NOMO-1 treated with dmso at 0.1 percent for 144 hours (cell line): ENCODE measurements at regions not wholly inside any gene's neighbourhood (a gene's known extent, or its start where the extent isn't known, plus 50 kb on each side); places are given as distances from the start of the nearest gene placed in this dataset.

Experiments used
- DNase-seq: peaks from one replicate; lab custom pipeline; 2025; ENCODE audit not compliant: unreplicated experiment; lab: John Stamatoyannopoulos, UW

- DNase-seq, result no peak
Observed at GRCh38 chr5:1748271-1748670, 51.4 kb downstream of the MRPL36 start.

DNA sequence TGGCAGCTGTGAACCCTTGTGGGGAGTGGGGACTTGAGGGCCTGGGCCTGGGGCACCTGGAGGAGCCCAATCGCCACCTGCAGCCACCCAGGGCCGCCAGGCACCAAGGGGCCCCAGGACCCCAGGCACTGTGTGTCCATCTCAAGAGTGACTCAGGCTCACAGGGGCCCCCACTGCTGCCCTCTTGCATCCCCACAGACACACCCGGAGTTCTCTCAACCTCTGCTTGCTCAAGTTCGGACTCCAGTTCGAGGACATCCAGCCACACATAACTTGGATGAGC is 51.9 kb downstream of the MRPL36 start:
- no peak for DNase-seq

- no peak for DNase-seq
Observed at GRCh38 chr5:1747079-1747802, 52.4 kb downstream of the MRPL36 start.

- DNase-seq, result no peak
Observed at GRCh38 chr5:1746371-1747078, 53.1 kb downstream of the MRPL36 start.

DNA sequence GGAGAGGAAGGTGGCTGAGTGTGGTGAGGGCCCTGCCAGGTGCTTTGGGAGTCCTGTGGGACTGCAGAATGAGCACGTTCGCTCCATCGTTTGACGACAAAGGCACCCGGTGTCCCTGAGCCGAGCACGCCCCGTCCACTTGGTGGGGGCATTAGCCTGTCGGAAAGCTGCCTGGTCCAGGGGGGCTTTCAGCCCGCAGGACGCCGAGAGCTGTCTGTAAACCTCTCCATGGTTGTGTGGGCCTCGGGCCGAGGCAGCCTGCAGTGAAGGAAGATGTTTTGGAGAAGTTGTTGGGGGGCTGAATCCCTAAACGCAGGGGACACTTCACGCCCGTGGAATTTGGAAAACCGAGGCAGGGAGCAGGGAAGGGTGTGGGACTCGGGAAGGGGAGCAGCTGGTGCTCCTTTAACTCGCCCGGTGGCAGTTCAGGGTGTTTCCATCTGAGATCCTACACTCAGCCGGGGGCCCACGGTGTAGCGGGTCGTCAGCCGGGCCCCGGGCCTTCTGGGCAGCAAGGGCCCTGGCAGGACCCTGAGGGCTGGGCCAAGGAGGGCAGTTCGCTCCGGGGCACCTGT is 53.8 kb downstream of the MRPL36 start:
- no peak for DNase-seq

DNA sequence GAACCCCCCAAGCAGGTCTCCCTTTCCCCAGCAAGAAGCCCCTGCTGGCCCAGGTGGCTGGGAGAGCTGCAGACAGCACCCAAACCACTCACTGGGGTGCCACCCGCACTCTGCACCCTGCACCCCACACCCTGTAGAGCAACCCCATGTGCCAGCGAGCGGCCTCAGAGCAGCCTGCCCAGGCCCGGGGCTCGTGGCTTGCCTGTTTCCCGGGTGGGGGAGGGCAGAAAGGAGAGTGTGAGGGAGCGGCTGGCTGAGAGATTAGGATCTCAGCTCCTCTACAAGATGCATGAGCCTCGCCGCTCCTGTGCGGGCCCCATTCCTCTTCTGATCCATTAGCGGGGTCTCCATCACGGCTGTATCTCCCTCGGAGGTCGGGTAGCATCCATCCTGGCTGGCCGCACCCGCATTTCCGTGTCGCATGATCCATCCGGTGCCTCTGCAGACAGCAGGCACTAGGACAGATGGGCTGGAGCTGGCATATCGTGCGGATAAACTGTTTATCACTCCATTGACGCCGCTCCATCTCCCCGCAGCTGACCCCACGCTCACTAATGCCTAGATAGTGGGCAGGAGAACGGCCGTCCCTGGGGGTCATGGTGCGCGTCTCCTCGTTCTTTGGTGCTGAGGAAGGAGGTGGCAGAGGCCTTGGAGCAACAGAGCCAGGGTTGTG is 54.4 kb downstream of the MRPL36 start:
- DNase-seq, result no peak

GRCh38 chr5:1744393-1745122 is 55.1 kb downstream of the MRPL36 start:
- DNase-seq, result no peak

DNA sequence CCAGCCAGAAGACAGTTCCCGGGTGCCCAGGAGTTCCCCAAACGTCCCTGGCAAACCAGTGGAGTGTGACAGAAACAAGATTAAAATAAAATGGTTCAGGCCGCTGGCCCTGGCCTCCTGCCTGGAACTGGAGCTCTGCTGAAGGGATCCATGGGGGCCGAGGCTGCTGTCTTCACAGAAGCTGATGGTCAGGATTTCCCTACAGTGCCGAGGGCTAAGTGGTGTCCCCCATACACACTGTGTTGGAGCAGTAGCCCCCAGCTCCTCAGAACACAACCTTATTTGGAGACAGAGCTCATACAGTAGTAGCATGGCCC is 55.9 kb downstream of the MRPL36 start:
- no peak for DNase-seq

DNA sequence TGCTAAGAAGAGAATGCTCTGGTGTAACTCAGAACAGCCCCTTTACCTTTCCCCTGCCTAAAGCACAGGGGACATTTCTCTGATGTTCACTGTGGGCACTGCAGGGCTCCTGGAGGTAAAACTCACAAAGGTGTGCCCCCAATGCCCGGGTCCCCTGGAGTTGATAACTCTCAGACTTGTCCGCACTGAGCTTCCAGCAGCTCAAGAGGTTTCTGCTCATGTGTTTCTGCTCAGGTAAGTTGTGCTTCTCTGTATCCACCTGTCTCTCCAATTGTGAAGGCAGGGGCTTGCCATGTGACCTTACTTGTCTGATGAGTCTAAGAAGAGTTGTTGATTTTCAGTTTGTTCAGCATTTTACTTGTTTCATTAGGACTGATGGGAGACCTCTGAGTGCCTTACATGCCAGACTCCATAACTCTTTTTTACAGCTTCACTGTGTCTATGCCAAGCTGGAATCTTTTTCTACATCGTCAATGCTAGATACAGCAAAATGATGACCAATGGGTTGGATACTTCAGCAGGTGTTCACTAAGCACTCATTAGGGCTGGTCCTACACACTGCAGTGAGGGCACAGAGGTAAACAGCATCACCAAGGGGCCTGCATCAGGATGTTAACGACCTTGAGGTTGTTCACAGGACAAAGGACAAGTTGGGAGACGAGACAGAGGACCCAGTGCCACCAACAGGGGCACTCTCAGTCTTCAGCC is 56.4 kb downstream of the MRPL36 start:
- DNase-seq, result no peak

DNA sequence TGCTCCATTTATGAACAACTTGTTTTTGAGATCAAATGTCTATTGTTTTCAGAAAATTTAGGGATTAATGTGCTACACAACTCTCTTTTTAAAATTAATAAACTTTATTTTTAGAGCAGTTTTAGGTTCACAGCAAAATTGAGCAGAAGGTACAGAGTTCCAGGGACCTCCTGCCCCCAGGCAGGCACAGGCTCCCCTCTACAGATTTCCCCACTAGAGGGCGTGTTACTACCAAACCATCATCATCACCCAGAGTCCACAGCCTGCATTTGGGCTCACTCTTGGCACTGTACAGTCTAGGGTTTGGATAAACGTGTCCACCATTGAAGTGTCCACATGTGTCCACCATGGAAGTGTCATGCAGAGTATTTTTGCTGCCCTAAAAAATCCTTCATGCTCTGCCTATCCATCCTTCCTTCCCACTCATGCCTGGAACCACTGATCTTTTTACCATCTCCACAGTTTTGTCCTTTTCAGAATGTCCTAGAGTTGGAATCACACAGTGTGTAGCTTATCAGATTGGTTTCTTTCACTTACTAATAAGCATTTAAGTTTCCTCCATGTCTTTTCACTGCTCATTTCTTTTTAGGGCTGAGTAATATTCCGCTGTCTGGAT is 61.7 kb downstream of the MRPL36 start:
- DNase-seq, result no peak

GRCh38 chr5:1736889-1737711 is 62.5 kb downstream of the MRPL36 start:
- DNase-seq, result no peak

- DNase-seq, result no peak
Observed at GRCh38 chr5:1736065-1736464, 63.6 kb downstream of the MRPL36 start.

- DNase-seq, result no peak
Observed at GRCh38 chr5:1735320-1735970, 64.2 kb downstream of the MRPL36 start.

- no peak for DNase-seq
Observed at GRCh38 chr5:1734908-1735289, 64.7 kb downstream of the MRPL36 start.

DNA sequence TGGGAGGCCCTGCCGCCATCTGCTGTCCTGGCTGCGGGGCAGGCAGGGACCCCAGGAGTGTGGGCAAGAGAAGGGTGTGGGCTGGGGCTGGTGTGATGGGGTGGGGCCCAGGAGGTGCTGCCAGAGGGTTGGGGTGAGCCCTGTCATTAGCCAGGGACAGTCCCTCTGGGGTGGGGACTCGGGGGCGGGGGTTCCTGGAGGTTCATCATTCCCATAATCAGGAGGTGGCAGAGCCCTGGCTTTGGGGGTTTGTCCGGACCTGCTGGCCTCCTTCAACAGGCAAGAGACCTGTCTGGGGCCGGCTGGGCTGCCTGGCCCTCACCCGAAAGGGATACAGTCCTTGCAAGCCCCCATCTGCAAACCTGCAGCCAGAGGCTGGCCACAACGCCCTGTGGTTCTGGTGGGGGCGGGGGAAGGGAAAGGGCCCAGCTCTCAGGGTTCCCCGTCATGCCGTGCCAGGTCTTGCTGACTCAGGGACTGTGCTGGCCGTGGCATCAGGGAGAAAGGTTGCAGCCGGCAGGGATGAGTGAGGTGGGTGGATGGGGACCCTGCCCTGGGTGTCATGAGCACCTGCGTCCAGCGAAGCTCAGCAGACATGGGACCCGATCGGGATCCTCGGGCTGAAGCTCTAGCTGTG is 65.2 kb downstream of the MRPL36 start:
- DNase-seq, result no peak

GRCh38 chr5:1733369-1733768 is 66.3 kb downstream of the MRPL36 start:
- DNase-seq, result no peak

DNA sequence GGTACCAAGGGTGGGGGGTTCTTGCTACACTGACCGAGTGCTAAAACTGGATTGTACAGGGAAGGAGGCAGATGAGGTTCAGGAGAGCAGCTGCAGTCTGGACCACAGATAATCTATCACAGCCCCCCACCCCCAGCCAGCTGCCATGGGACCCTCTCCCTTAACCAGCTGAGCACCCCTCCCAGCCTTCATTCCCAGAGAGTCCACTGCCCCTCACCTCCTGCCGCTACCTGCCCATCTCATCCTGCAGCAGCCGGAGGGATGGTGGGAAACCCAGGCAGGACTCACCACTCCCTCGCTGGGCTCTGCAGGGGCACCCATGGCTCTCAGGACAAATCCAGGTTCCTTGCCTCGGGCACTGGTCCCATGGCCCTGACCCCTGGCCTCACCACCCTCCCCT is 66.7 kb downstream of the MRPL36 start:
- no peak for DNase-seq

DNA sequence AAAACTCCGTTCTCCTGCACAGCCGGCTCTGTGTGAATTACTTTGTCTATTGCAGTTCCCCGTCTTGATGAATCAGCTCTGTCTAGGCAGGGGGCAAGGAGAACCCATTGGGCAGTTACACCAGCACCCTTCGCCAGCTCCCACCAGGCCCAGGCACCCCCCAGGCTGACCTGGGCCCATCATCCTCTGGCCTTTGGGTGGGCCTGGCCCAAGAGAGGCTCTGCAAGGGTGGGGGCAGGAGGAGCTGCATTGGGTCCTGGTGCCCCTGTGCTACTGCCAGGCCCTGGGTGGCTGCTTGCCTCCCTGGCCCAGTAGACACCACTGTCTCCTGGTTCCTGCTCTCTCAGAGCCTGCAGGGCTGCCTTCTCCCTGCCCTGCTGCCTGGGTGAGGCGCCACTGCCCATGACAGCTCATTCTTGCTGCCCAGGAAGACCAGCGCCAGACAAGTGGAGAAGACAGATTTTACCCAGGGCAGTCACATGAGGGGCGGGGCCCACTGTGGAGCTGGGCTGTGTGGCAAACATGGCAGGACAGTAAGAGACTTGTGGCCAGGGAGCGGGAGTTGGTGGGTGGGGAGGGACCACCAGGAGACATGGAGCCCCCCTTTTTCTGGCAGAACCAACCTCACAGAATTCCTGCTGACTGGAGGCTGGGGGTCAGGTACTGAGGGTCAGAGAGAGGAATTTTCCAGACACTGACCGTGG is 67.2 kb downstream of the MRPL36 start:
- DNase-seq, result no peak
